ENCODE measurements at regions not wholly inside any gene's neighbourhood (a gene's known extent, or its start where the extent isn't known, plus 50 kb on each side); places are given as distances from the start of the nearest gene placed in this dataset.
"Not testable (repeated sequence)": the region's sequence is repeated elsewhere in the genome, so short reads cannot be mapped to it uniquely, and the experiment has no call there.

DNA sequence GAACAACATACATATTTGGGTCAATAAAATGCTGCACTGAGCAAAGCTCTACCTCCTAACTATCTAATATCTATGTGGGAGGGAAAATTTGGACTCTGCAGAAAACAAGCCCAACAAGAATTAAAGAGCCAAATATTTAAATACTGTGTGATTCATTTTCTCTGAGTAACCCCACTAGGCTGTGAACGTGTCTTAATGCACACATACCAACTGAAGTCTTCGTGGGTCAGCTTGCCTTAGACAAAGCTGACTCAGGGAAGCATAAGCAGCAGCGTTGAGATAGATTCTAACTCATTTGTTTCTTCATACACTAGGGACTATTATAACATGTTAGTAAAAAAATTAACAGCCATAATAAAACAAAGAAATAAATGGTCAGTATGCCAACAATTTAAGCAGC, 114.3 kb downstream of the GJA1 start:
- peak; percentile 99 for ATAC-seq

DNA sequence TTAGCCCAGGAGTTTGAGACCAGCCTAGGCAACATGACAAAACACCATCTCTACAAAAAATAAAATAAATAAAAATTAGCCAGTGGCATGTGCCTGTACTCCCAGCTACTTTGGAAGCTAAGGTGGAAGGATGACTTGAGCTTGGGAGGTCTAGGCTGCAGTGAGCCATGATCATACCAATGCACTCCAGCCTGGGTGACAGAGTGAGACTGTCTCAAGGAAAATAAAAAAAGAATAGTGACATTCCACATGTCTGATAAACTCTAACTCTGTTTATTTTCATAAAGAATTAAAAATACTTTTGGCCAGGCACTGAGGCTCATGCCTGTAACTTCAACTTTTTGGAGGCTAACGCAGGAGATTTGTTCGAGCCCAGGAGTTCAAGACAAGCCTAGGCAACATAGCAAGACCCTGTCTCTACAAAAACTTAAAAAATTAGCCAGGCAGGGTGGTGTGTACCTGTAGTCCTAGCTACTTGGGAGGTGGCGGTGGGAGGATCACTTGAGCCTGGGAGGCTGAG, 115.1 kb downstream of the GJA1 start:
- no peak for ATAC-seq

GRCh38 chr6:121555201-121555600, 119.8 kb downstream of the GJA1 start:
- no peak for ATAC-seq

GRCh38 chr6:121556149-121556548, 120.7 kb downstream of the GJA1 start:
- not testable (repeated sequence) for ATAC-seq

- ATAC-seq, result no peak
These were observed 121.9 kb downstream of the GJA1 start for GRCh38 chr6:121557146-121557940.

DNA sequence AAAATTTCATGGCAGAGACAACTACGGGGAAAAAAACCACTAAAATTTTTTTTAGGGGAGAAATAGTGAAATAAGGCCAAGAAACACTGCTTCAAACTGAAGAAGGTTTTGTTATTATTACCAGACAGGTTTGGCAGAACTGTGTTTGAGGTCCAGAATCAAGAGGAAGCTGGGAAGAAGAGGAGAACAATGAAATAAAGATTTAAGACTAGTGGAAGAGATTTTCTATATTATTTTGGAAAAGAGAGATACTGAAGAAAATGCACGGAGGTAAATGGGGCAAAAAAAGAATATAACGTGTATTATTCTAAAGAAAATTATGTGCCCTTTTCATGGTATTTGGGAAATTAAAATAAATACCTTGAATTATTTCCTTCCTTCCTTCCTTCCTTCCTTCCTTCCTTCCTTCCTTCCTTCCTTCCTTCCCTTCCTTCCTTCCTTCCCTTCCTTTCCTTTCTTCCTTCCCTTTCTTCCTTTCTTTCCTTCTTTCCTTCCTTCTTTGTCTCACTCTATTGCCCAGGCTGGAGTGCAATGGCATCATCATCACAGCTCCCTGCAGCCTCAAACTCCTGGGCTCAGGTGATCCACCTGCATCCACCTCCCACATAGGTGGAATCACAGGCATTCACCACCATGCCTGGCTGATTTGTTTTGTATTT, 124.3 kb downstream of the GJA1 start:
- ATAC-seq, result no peak

DNA sequence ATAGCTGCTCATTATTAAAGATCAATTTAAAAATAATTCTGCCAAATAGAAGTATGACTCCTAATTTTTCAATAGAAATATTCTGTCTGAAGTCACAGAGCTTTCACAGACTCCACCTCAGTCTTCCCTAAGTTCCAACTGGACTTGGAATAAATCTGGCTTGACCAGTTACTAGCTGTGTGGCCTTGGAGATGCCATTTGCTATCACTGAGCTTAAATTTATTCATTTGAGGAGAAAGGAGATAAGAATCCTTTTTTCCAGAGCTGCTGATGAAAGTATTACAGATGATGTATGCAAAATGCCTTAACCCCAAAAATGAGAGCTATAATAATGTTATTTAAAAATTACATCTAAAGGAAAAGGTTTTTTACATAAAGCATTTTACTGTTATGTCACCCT, 125.0 kb downstream of the GJA1 start:
- ATAC-seq, result no peak

DNA sequence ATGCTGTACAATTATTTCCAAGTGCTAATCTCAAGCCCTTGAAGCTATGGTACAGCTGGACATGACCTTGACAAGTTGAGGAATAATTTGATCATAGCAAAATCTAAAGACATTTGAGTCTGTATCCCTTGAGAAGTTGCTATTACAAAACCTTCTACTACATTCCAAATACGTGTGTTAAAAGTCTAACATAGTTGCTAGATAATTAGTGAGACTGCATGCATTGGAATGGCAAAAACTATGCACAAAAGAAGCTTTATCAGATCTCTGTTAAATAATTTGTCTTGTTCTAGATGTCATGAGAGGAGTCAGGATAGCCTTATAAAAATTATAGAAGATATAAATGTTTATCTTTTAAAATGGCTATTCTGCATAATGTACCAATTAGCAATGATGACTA, 127.8 kb downstream of the GJA1 start:
- no peak for ATAC-seq

- ATAC-seq, result not testable (repeated sequence)
These were observed 129.1 kb downstream of the GJA1 start for GRCh38 chr6:121564529-121564928.

GRCh38 chr6:121571455-121571854, 136.0 kb downstream of the GJA1 start:
- no peak for ATAC-seq

GRCh38 chr6:121573481-121573880, 138.0 kb downstream of the GJA1 start:
- ATAC-seq, result no peak

GRCh38 chr6:121578216-121578615, 142.8 kb downstream of the GJA1 start:
- no peak for ATAC-seq

DNA sequence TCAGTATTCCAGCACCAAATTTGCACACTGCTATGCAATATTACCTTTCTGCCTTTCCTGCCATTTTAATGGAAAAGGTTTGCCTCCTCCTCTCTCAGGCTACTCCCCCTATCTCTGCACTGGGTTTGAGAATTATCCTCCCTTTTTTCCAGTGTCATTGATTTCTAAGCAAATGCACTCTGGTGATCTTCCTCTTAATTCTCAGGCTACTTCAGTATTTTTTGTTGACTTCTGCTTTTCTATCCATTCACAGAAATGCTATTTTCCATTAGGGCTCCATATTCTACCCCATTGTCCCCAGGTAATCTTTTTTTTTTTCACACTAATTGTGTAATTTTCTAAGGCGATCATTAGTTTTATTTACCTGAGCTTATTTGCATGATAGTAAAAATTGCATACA, 144.0 kb downstream of the GJA1 start:
- no peak for ATAC-seq

GRCh38 chr6:121581327-121581726, 145.9 kb downstream of the GJA1 start:
- ATAC-seq, result no peak

DNA sequence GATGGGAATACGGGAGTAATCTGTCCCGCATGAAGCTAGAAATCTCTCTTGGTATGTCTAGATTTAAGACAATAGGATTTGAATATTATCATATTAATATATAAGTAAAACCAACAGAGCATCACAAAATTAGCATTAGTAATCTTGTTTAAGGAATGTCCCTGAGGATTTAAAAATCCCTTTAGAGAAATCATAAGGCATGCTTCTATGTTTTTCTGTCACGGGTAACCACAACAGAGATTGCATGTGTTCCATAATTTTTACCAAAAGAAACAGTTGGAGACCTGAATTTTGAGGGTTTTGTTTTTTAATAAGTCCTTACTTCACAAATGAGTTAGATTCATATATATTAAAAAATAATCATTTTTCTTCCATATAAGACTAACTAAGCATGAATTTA, 146.8 kb downstream of the GJA1 start:
- ATAC-seq, result no peak

DNA sequence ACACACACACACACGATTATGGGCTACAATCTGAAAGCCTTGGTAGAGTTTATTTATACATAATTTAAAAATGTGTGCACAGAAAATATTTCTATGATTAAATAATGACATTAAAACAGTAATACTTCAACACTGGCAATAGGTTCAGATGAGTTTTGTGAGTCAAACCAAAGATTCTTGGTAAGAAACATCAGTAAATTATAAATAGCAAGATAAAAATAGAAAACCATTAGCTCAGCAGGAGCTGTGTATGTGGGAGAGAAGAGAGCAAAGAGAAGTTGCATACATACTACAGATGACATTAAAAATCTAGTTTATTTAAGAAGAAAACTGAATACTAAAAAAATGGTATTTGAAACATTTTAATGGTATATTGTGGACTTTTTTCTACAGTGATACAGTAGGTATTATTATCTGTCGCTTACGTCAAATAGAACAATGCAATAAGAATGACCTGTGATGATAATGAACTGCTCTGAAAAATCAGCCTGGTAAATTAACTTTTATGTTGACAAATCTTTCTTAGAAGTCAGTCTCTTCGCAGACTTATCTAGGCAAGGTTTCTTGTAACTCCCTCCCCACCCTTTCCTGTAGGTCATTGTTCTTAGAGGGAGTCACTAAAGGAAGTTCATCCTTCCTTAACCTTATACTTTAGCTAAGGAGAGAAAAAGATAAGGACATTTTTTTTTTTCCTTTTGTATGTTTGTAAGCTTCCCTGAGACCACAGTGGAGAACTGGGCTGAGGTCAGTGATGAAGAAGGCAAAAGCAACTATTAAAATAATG, 149.3 kb downstream of the GJA1 start:
- peak; percentile 38 for ATAC-seq

GRCh38 chr6:121590438-121590837, 155.0 kb downstream of the GJA1 start:
- ATAC-seq, result no peak

DNA sequence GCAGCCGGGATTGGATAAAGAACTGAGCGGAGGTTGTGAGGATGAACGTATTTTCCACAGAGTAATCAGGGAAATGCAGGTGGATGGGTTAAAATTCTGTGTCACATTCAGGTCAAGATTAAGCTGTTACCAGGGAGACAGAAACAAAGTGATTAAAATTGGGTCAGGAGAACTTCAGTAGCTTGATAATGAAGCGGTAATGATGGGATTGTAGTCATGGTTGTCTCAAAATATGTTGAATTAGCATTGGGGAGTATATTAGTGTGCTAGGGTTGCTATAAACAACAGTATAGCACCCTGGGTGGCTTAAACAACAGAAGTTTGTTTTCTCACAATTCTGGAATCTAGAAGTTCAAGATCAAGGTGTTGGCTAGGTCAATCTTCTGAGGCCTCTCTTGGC, 155.5 kb downstream of the GJA1 start:
- no peak for ATAC-seq

DNA sequence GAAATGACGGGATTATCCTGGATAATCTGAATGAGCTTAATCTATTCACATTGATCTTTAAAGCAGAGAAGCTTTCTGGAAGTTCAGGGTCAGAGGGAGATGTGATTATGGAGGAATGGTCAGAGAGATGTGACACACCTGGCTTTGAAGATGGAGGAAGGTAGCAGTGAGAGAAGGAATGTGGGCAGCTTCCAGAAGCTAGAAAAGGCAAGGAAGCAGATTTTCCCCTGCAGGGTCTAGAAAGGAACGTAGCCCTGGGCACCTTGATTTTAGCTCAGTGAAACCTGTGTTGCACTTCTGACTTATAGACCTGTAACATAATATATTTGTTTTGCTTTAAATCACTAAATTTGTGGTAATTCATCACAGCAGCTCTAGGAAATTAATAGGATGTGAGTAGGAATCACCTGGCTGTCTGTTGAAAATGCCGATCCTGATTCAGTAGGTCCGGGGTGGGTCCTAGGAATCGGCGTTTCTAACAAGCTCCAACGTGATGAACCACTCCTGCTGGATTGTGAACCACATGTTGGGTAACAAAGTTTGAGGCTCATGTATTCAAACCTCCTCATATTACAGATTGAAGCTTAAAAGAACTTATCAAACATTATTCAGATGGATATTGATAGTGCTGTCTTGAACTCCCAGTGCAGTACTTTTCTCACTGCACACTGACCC, 157.0 kb downstream of the GJA1 start:
- ATAC-seq, result peak; percentile 35

DNA sequence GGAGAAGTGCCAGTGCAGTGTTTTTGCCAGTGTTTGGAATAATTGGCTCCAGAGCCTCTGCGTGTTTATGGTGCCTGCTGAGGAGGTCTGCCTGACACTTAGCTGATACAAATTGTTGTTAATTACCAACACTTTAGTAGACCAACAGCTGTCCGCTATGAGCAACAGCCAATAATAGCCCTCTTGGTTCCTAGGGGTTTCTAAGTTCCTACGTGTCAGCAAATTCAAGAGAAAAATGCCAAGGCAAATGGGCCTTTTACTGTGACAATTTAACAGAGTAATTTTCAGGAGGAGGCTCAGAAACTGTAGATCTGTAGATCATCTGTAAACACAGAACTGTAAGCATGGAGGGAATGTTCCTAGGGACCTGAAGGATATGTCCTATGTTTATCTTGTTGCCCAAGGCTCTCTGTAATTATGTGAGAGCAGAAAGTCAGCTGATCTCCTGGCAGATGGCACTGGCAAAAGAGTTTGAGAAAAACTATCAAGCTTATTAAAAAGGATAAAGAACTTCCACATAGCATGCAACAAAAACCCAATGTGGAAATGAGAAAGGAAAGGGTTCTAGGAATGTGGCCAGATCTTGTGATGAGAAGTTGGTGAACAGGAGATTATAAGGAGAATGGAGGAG, 157.7 kb downstream of the GJA1 start:
- ATAC-seq, result no peak

- ATAC-seq, result no peak
These were observed 158.6 kb downstream of the GJA1 start for GRCh38 chr6:121594053-121594452.

DNA sequence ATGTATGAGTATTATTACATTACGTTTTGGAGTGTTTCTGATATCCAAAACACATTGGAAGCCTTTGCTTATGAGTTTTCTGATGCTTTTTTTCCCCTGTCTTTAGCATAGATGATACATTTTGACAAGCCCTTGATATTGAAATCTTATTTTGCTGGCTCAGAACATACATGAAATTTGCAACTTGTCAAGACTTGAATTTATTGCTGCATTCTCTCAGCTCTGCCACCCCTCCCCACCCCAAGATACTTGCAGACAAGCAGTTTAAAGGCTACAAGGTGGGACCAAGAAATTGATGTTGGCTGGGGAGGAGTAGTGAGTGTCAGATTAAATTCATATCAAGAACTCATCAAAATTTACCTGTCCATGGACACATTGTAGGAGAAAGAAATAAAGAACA, 160.2 kb downstream of the GJA1 start:
- ATAC-seq, result no peak
